ENCODE measurements at regions not wholly inside any gene's neighbourhood (a gene's known extent, or its start where the extent isn't known, plus 50 kb on each side); places are given as distances from the start of the nearest gene placed in this dataset.
"Not testable (repeated sequence)": the region's sequence is repeated elsewhere in the genome, so short reads cannot be mapped to it uniquely, and the experiment has no call there.

DNA sequence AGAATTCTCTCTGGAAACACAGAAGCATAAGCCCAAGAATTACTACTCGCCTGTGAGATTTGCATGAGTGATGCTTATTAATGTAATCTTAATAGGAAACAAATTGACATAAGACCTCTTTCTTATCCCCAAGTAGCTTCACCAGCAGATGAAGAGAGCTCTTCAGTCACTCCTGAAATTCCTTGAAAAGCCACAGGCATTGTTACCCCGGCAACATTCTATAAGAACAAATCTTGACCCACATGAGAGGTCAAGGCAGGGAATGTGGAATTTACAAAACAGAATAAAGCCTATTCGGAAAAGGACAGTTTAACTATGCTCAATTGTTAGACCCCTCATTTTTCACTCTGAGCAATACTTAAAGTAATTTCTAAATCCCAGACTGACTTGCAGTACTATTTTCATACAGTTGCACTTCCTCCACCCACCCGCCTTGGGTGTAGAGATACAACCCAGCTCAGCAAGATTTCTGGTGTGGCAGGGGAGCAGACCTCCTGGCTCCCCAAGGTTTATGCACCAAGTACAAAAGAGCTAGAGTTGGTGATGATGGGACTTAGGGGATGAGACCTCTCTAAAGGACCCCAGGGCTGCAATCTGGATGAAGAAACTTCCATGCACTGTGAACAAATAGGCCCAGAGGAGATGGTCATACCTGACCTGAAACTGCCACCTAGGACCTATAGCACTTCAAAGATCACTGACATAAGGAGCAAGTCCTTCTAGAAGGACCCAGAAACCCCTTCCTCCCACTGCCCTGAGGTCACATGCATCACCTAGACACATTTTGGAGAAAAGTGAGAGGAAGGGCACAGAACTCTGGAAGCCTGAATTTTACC is 242.1 kb downstream of the ZNF608 start:
- Mint-ChIP-seq H3K27ac (no peak overlapping the region), H3K9me3 (no peaks in the 10 kb centered on the region), H3K36me3 (no peaks in the 10 kb centered on the region)
- ATAC-seq (peak in 1 of 2 donors; percentile 43), DNase-seq (ENCODE audit: low spot score in 2 of 2) (no peak)

DNA sequence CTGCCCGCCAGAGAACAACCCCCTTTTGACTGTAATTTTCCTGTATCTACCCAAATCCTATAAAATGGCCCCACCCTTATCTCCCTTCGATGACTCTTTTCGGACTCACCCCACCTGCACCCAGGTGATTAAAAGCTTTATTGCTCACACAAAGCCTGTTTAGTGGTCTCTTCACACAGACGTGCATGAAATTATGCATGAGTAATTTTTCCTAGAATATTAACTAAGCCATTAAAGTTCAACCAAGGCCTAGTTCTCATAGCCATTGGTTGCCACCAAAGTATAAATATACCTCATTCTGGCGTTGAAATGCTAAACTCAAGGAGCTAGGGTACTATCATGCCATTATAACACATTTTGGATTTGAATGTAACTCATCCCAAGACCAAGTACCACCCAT is 243.9 kb downstream of the ZNF608 start:
- Mint-ChIP-seq H3K27ac (no peak overlapping the region), H3K9me3 (no peaks in the 10 kb centered on the region), H3K36me3 (peaks cover 0 to 5% of the 10 kb centered on the region in 2 donors)
- DNase-seq (ENCODE audit: low spot score in 2 of 2) (no peak), ATAC-seq (no peak)

DNA sequence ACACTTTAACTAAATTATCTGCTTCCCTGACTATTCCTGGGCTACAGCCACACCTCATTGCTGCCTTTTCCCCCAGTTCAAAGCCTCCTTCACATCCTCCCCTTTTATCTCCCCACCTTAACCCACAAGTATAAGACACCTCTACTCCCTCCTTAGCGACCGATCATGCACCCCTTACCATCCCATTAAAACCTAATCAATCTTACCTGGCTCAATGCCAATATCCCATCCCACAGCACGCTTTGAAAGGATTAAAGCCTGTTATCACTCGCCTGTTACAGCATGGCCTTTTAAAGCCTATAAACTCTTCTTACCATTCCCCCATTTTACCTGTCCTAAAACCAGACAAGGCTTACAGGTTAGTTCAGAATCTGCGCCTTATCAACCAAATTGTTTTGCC is 246.6 kb downstream of the ZNF608 start:
- not testable (repeated sequence) for ATAC-seq; H3K27ac Mint-ChIP-seq; DNase-seq (ENCODE audit: low spot score in 2 of 2); H3K36me3 Mint-ChIP-seq; H3K9me3 Mint-ChIP-seq

DNA sequence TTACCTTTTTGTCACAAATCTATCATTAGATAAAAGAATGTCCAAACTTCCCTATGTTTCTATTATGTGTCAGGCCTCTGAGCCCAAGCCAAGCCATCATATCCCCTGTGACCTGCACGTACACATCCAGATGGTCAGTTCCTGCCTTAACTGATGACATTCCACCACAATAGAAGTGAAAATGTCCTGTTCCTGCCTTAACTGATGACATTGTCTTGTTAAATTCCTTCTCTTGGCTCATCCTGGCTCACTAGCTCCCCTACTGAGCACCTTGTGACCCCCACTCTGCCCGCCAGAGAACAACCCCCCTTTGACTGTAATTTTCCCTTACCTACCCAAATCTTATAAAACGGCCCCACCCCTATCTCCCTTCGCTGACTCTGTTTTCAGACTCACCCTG is 249.5 kb downstream of the ZNF608 start:
- not testable (repeated sequence) for DNase-seq (ENCODE audit: low spot score in 2 of 2); H3K27ac Mint-ChIP-seq; H3K9me3 Mint-ChIP-seq; ATAC-seq; H3K36me3 Mint-ChIP-seq

DNA sequence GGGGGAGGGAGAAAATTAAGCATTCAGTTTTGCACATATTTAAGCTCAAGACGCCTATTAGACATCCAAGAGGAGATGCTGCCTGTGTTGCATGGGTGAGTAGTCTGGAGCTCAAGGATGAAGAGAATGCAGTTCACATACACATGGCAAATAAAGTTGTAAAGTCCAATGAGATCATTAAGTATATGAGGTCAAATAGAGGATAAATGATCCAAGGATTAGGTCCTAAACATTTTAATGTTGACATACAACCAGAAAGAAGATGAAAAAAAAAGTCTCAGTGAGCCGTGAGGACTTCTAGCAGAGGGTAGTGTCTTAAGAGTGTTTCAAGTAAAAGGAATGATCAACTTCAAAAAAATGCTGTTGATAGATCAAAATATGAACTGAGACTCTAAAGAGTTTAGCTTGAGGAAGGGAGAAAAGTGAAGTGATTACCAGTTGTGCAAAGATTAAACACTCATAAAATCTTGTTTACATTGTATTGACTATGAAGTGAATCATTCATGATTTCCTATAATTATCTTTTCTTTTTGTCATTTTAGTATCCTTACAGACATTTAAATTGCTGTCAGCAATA is 251.8 kb downstream of the ZNF608 start:
- Mint-ChIP-seq H3K9me3 (peaks cover 12 to 17% of the 10 kb centered on the region in 2 donors), H3K27ac (no peak overlapping the region)

DNA sequence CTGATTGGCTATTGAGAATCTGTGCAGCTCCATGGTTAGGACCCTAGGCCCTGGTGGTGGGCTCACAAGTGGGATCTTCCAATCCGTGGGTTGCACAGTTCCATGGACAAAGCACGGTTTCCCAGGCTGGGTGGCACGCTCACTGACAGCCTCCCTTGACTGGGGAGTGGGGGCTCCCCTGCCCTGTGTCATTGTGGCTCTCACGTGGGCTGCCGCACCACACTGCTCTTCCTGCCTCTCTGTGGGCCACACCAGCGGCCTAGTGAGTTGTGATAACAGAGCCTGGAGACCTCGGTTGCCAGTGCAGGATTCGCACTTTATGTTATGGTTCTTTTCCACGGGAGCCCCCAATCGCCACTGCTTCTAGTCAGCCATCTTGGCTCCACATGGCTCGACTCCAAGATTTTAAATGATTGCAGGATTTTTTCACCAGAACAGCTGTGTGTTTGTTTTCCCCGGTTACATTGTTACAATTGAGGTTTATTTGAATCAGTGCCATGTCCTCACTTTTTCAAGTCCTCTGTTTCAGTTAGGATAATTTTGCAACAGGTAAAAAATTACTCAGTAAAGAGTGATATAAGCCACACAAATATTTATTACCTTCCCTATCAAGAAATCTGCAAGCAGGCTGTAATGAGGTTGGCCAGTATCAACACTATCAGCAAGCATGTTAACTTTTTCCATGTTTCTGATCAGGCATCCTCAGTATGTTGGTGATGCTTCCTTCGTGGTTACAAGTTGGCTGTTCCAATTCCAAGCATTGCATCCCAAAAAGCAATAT is 253.8 kb downstream of the ZNF608 start:
- peaks cover 0 to 17% of the 10 kb centered on the region in 2 donors for H3K36me3 Mint-ChIP-seq
- ATAC-seq (no peak), DNase-seq (ENCODE audit: low spot score in 2 of 2) (no peak)
- H3K27ac Mint-ChIP-seq, result no peak overlapping the region
- H3K9me3 Mint-ChIP-seq, result peaks cover 20 to 25% of the 10 kb centered on the region in 2 donors

More for the DNA sequence above, 251.8 kb downstream of the ZNF608 start:
- DNase-seq (ENCODE audit: low spot score in 2 of 2) (no peak), ATAC-seq (no peak)
- peaks cover 0 to 19% of the 10 kb centered on the region in 2 donors for H3K36me3 Mint-ChIP-seq

DNA sequence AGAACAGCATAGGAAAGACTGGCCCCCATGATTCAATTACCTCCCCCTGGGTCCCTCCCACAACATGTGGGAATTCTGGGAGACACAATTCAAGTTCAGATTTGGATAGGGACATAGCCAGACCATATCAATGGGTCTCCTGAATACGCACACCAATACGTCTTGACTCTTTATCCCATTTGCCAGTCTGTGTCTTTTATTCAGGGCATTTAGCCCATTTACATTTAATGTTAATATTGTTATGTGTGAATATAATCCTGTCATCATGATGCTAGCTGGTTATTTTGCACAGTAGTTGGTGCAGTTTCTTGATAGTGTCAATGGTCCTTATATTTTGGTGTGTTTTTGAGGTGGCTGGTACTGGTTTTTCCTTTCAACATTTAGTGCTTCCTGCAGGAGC is 256.1 kb downstream of the ZNF608 start:
- Mint-ChIP-seq H3K9me3 (peaks cover 25 to 27% of the 10 kb centered on the region in 2 donors), H3K36me3 (peaks cover 0 to 17% of the 10 kb centered on the region in 2 donors)
- H3K27ac Mint-ChIP-seq; ATAC-seq; DNase-seq (ENCODE audit: low spot score in 2 of 2): not testable (repeated sequence)

DNA sequence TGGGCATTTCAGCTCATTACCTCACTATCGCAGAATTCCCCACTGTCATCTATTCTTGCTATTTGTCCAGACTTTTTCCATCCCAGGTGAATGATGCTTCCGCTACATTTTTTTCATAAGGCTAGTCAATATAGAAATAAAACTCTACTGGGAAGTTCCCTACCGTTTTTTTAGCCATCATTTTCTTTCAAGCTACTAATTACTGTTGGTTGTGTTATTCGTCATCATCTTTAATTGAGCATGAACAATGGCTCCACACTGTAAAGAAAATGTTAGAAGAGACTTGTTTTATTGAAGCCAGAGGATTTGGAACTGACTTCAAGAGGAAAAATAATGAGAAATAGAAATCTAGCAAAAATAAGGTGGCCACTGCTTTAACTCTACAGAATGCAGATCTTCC is 265.0 kb downstream of the ZNF608 start:
- no peak for DNase-seq (ENCODE audit: low spot score in 2 of 2)
- Mint-ChIP-seq H3K27ac (no peak overlapping the region), H3K9me3 (peaks cover 0 to 12% of the 10 kb centered on the region in 2 donors), H3K36me3 (no peaks in the 10 kb centered on the region)
- no peak for ATAC-seq

DNA sequence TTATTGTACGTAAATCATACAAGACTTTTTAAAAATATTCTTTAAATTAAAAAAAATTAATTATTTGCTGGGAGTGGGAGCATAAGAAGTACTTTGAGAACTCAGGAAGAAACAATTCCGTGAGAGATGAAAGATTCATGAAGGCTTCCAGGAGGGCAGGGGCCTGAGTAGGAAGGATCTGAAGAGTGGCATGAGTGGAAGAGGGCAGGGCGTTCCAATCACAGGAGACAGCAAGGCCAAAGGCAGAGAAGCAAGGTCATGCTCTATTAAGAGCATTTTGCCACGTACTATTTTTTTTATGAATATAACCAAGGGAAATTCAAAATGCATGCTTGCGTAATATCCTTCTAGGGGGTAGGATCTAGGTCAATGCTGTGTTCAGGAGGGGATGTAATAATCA is 265.5 kb downstream of the ZNF608 start:
- no peak for DNase-seq (ENCODE audit: low spot score in 2 of 2)
- ATAC-seq, result no peak
- Mint-ChIP-seq H3K36me3 (no peaks in the 10 kb centered on the region), H3K9me3 (peaks cover 0 to 12% of the 10 kb centered on the region in 2 donors), H3K27ac (no peak overlapping the region)

DNA sequence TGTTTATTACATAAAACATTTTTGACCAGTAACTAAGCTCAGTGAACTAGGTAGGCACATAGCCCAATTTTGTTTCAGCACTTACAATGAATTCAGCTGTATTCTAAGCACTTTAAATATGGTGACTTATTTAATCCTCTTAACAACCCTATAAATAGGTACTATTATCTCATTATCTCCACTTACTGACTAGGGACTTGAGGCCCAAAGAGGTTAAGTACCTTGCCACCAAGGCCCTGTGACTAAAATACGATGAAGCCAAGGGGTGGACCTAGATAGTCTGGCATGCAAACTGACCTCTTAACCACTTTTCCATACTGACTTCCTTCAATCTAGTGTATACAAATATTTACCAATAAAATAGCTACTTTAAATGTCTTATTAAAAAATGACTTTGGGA is 266.4 kb downstream of the ZNF608 start:
- ATAC-seq, result no peak
- peaks cover 0 to 8% of the 10 kb centered on the region in 2 donors for H3K9me3 Mint-ChIP-seq
- no peaks in the 10 kb centered on the region for H3K36me3 Mint-ChIP-seq
- DNase-seq (ENCODE audit: low spot score in 2 of 2), result no peak
- no peak overlapping the region for H3K27ac Mint-ChIP-seq

DNA sequence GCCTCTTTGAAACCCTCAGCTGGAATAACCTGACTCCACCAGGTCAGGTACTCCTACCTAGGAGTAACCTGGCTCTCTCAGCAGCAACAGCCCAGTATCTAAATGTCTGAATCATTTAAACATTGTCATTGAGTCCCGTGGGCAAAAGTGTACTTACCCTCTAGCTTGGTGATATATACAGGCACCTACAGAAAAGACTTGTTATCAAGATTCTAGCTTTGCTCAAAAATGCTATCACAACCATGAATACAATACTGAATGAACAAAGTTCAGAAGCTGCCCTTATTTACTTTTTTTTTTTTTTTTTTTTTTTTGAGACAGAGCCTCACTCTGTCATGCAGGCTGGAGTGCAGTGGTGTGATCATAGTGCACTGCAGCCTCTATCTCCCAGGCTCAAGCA is 268.2 kb downstream of the ZNF608 start:
- Mint-ChIP-seq H3K27ac (no peak overlapping the region), H3K36me3 (no peaks in the 10 kb centered on the region), H3K9me3 (peaks cover 0 to 4% of the 10 kb centered on the region in 2 donors)
- ATAC-seq (no peak), DNase-seq (ENCODE audit: low spot score in 2 of 2) (no peak)

DNA sequence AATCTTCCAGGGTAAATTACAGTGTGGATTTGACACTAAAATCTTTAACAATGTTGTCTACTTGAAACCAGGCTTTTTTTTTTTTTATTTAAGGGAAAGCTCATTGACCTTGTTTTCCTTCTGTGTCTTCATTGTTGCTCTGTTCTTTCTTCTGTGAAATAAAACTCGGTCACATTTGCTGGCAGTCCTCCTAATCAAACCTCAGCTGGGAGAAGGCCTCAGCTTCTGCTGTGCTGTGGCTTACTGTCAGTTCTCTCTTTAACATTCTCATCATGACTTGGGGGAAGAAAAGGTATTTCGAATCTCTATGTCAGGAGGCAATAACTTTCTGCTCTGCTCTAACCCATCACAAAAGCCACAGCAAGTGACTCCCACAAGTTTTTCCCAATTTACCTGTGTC is 268.9 kb downstream of the ZNF608 start:
- H3K27ac Mint-ChIP-seq, result no peak overlapping the region
- ATAC-seq (no peak), DNase-seq (ENCODE audit: low spot score in 2 of 2) (no peak)
- peaks cover 0 to 3% of the 10 kb centered on the region in 2 donors for H3K9me3 Mint-ChIP-seq
- H3K36me3 Mint-ChIP-seq, result no peaks in the 10 kb centered on the region

DNA sequence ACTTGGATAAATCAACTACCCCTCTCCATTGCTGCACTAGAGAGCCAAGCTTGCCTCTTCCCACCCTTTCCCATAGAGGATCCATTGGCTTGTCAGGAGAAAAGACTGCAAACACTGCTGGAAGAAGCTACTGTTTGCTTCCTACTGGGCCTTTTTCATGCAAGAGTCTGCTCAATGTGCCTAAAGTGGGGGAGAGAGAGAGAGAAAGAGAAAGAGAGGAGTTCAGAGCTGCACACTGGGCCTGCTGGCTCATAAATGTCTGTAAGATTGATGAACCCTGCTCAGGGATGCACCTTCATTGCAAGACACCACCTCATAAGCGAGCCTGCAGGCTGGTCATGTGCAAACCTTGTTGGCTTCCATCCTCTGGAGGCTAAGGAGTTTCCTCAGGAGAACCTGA is 269.4 kb downstream of the ZNF608 start:
- H3K36me3 Mint-ChIP-seq, result no peaks in the 10 kb centered on the region
- ATAC-seq (no peak), DNase-seq (ENCODE audit: low spot score in 2 of 2) (no peak)
- H3K9me3 Mint-ChIP-seq, result no peaks in the 10 kb centered on the region
- H3K27ac Mint-ChIP-seq, result peak overlapping the region in 1 of 2 donors; percentile 23

DNA sequence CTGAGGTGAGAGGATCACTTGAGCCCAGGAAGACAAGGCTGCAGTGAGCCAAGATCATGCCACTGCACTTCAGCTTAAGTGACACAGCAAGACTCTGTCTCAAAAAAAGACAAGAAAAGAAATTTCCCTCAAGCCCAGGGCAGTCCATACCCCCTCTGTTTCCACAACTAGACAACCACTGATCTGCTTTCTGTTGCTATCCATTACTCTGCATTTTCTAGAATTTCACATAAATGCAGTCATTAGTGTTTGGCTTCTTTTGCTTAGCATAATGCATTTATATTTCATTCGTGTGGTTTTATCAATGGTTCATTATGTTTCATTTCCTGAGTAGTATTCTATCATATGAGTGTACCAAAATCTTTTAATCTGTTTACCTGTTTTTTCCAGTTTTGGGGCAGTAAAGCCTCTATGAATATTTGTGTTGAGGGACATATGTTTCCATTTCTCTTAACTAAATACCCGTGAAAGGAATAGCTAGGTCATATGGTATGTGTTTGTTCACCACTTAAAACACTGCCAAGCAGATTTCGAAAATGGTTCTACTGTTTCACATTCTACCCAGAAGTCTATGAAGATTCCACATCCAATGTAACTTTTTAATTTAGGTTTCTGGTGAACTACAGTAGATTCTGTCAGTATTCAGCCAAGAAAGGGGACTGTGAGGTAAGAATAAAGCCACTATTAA is 271.8 kb downstream of the ZNF608 start:
- DNase-seq (ENCODE audit: low spot score in 2 of 2), result no peak
- ATAC-seq, result no peak
- Mint-ChIP-seq H3K9me3 (no peaks in the 10 kb centered on the region), H3K27ac (no peak overlapping the region), H3K36me3 (no peaks in the 10 kb centered on the region)

DNA sequence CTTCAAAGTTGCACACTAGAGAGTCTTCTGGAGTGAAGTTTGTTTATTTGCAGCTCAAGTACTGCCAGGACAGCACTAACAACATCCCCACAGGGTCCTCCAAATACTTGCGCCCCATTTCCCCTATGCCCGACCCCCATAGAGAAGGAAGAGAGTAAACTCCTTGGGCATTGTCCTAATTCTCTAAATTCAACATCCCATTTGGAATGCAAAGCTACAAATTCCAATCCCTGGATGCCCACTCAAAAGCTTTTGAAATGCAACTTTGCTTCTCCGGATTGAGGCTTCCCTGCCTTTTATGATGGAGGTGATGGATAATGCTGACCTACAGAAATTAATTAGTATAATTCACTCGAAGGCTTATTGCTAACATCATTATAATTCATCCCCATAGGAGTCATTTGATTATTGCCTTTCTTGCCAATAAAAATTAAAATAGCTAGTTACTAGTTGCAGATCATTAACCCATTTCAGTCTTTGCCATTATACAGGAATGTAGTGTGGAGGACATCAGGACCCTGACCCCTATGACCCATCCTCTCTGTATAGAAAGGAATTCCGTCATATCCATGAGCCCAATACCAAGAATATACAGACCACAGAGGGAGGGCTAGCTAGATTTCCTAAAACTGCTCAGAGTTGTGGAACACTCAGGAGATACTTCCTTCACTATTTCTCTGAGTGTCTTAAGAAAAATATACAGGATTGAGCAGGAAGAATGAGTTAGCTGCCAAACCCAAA is 277.6 kb downstream of the ZNF608 start:
- peaks cover 0 to 4% of the 10 kb centered on the region in 2 donors for H3K9me3 Mint-ChIP-seq
- ATAC-seq (no peak), DNase-seq (ENCODE audit: low spot score in 2 of 2) (no peak)
- H3K27ac Mint-ChIP-seq, result no peak overlapping the region
- H3K36me3 Mint-ChIP-seq, result no peaks in the 10 kb centered on the region

DNA sequence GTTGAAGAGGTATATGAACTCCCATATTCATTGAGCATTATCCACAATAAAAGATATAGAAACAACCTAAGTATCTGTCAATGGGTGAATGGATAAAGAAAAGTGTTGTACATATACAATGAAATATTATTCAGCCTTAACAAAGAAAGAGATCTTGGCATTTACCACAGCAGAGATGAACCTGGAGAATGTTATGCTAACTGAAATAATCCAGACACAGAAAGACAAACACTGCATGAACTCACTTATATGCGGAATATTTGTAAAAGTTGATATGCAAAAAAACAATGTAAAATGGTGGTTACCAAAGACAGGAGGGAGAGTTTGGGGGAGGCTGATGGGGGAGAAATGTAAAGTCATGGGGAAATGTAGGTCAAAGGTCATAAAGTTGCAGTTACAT is 278.7 kb downstream of the ZNF608 start:
- no peaks in the 10 kb centered on the region for H3K36me3 Mint-ChIP-seq
- no peak overlapping the region for H3K27ac Mint-ChIP-seq

More for the DNA sequence above, 278.7 kb downstream of the ZNF608 start:
- H3K9me3 Mint-ChIP-seq, result peaks cover 4% of the 10 kb centered on the region in 2 donors
- no peak for ATAC-seq
- no peak for DNase-seq (ENCODE audit: low spot score in 2 of 2)
